B cell (primary cell): ENCODE measurements at regions not wholly inside any gene's neighbourhood (a gene's known extent, or its start where the extent isn't known, plus 50 kb on each side); places are given as distances from the start of the nearest gene placed in this dataset.

Experiments
- EZH2 ChIP-seq: IDR thresholded peaks from 2 replicates; pipeline ENCODE4 v1.6.1; 2012; ENCODE audit warnings: borderline replicate concordance, low read depth, mild to moderate bottlenecking, moderate library complexity, low read length; ENCODE audit not compliant: insufficient read depth, poor library complexity, severe bottlenecking
- TF ChIP-seq, protein P1 (sequence below): fragments of 200-600 bp; IDR thresholded peaks from one replicate; pipeline ENCODE4 v1.8.0; 2022; ENCODE audit warnings: antibody characterized with exemption, mild to moderate bottlenecking

DNA sequence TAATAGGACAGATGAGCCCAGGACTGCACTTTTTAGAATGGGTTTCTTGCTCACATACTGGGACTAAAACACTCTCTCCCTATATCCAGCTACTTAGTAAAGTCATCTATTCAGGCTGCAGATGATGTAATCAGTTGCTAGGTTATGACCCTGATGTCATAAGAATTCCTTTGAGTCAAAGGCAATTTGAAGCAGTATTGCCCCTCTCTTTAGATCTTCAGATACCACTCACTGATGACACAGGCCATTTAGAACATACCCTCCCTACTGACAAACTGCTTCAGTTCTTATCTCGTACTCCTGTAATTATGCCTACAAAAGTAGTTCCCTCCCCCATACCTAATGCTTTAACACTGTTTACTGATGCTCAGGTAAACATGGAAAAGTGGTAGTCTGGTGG is 450.1 kb upstream of the RASGRP1 start:
- TF ChIP-seq, protein P1, sequence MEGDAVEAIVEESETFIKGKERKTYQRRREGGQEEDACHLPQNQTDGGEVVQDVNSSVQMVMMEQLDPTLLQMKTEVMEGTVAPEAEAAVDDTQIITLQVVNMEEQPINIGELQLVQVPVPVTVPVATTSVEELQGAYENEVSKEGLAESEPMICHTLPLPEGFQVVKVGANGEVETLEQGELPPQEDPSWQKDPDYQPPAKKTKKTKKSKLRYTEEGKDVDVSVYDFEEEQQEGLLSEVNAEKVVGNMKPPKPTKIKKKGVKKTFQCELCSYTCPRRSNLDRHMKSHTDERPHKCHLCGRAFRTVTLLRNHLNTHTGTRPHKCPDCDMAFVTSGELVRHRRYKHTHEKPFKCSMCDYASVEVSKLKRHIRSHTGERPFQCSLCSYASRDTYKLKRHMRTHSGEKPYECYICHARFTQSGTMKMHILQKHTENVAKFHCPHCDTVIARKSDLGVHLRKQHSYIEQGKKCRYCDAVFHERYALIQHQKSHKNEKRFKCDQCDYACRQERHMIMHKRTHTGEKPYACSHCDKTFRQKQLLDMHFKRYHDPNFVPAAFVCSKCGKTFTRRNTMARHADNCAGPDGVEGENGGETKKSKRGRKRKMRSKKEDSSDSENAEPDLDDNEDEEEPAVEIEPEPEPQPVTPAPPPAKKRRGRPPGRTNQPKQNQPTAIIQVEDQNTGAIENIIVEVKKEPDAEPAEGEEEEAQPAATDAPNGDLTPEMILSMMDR: no peak
- no peak for TF ChIP-seq EZH2
